HG03378 (cell line): ENCODE measurements at regions not wholly inside any gene's neighbourhood (a gene's known extent, or its start where the extent isn't known, plus 50 kb on each side); places are given as distances from the start of the nearest gene placed in this dataset.
"Not testable (repeated sequence)": the region's sequence is repeated elsewhere in the genome, so short reads cannot be mapped to it uniquely, and the experiment has no call there.

ENCODE experiments used
- ATAC-seq: cut with Tn5 transposase; IDR thresholded peaks from one replicate; pipeline ENCODE4 v1.9.1; 2021; ENCODE audit warnings: mild to moderate bottlenecking, moderate library complexity; ENCODE audit not compliant: unreplicated experiment

GRCh38 chr10:120108916-120109315 lies 216.4 kb downstream of the SEC23IP start:
- ATAC-seq: no peak

GRCh38 chr10:120109725-120110124 lies 217.2 kb downstream of the SEC23IP start:
- not testable (repeated sequence) for ATAC-seq

DNA sequence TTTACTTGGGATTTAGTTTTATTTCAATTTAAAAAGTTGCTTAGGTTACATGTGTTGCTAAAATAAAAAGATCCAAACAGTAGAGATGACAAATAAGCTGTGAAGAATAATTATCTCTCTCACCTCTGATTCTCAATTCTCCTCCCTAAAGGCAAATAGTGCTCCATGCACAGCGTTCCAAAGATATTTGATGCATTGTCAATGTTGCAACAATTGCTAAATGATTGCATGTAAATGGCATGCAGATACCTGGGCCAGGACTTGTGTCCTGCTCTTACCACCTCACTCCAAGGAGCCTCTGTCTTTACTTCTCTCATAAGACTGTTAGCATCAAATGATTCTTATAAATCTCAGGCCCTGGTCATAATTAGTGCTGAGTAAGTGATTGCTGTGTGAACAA lies 217.7 kb downstream of the SEC23IP start:
- no peak for ATAC-seq

- ATAC-seq: no peak
Observed at GRCh38 chr10:120111628-120112027, 219.1 kb downstream of the SEC23IP start.

DNA sequence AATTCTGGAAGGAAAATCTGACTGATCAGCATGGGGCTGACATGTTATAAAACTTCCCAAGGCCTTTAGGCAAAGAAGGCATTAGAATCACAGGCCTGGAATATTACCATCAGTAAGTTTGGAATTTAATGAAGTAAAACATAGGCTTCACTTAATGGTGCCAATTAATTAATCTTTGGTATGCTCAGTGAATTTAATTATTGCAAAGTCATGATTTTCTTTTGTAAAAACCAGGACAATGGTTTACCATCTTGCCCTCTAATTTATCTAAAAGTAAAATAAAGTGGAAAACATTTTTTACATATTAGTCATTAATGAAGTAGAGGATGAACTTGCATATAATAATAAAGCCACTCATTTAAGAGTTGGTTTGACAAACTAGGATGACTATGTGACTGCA lies 220.3 kb downstream of the SEC23IP start:
- ATAC-seq: no peak

- ATAC-seq: no peak
Observed at GRCh38 chr10:120115959-120116358, 223.4 kb downstream of the SEC23IP start.

- ATAC-seq: no peak
Observed at GRCh38 chr10:120121768-120122167, 229.2 kb downstream of the SEC23IP start.

DNA sequence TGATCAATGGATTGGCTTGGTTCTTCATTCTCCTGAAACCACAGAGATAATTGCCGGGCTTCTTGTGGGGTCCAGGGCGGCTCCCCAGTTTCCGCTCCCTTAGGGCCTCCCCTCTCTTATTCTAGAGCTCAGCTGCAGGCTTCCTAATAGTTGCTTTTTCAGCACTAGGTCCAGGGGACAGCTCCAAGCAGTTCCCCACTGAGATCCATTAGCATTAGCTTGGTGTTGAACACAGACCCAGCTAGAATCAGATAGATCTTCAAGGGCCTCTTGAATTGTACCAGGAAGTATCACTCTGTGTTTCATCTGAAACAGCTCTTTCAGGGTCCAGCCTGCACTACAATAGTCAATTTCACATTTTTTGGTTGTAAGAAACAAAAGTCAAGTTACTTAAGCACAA lies 238.7 kb downstream of the SEC23IP start:
- no peak for ATAC-seq

DNA sequence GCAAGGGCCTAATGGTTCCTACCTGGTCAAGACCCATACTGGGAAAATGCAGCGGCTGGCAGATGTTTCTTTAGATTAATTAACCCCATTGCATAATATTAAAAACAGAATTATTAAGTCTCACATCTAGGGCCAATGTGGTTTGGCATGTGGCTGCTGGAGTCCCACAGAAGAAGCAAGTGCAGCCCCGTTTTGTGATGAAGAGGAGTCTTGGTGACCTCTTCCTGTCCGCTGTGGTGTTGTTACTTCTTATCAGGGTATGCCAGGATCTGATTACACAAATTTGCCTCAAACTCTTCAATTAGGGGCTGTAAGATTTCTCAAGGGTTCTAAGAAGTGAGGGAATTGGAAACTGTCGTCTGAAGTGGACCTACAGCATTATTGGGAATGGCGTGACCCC lies 240.3 kb downstream of the SEC23IP start:
- ATAC-seq: no peak

DNA sequence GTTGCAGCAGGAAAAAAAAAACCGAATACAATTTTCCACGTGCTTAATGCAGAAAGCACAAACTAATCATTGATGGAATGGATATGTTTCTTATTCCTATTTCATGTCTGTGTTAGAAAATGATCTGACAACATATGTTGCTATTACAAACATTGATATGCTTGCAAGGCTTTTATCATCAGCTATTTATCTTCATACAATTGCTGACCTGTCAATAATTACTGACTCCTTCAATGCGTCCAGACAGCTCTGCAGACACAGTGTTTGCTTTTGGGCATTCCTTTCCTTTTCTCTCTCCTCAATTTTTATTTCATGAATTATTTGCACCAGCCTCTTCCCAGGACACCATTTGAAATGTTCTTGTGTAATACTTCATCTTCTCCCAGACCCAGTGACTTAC lies 246.2 kb downstream of the SEC23IP start:
- ATAC-seq: no peak

DNA sequence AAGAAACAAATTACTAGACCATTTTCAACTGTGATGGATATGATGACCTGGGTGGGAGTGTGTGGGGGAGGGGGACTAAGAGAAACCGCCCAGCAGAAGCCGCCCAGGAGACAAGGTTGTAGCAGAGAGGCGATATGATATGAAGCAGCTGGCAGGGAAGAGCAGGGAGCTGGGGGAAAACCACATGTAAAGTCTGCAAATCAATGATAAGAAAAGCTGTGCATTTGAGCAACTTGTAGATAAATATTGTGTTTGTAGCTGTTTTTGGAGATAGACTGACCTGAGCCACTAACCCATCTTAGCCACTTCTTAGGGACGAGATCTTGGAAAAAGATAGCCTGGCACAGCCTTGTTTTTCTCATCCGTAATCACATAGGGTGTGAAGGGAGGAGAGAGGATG lies 252.6 kb downstream of the SEC23IP start:
- ATAC-seq: no peak

DNA sequence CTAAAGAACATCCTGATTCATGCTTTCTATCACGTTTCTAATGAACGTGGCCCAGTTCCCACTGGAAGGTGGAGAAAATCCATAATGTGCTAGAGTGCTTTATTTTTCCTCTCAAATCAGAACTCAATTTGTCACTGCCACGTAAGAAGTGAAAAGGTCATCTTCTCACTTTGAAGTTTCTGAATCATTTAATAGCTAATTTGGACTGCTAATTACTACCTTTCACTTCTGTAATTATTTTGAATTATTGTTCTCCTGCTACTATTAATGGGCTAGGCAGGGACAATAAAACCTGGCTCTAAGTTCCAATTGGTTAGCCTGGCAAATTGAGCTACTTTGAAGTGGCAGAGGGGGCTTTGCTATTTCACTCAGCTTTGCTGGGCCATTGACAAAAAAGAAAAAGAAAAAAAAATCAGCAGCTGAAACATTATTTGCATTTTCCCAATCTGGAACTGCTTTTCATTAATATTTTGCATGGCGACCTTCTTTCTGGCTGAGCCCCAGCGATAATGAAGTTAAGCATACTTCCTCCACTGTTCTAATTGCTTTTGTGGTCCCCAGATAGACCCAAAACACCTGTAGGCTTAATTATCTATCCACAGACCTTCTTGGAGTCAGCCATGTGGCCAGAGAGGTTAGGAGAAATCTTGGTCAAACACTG lies 264.2 kb downstream of the SEC23IP start:
- ATAC-seq: no peak

DNA sequence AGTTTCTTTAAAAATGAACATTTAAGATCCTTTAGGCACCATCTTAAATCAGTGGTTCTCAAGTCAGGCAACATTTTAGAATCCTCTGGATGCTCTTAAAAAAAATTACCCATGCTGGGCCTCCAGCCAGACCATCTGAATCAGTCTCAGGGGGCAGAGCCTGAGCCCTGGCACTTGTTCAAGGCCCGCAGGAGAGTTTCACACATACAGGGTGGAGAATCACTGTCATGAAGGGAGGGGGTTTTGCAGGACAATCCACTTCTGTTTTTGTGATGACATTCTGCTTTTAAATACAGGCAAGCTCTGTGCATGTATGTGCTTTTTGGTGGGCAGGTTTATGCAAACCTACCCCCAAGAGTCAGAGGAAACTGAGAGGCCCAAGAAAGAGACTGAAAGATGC lies 268.6 kb downstream of the SEC23IP start:
- ATAC-seq: no peak

GRCh38 chr10:120162471-120162870 lies 269.9 kb downstream of the SEC23IP start:
- ATAC-seq: no peak

DNA sequence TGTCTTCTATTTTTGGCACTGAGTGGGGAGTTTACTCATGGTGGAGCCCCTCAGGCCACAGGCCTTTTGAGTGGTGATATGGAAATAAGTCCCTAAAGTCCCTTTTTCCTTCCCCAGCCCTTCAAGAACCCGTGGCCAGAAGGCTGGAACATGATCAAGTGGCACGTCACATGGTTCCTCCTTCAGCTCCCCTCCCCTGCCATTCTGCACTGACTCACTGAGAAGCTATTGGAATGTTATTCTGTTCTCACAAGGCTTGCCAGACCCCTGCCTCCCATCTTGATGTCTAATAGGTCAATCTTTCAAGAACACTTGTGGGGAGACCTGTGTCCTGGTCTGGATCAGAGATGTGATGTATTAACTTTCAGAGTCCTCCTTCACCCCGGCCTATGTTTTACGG lies 279.8 kb downstream of the SEC23IP start:
- no peak for ATAC-seq

GRCh38 chr10:120174491-120174890 lies 282.0 kb downstream of the SEC23IP start:
- ATAC-seq: no peak

DNA sequence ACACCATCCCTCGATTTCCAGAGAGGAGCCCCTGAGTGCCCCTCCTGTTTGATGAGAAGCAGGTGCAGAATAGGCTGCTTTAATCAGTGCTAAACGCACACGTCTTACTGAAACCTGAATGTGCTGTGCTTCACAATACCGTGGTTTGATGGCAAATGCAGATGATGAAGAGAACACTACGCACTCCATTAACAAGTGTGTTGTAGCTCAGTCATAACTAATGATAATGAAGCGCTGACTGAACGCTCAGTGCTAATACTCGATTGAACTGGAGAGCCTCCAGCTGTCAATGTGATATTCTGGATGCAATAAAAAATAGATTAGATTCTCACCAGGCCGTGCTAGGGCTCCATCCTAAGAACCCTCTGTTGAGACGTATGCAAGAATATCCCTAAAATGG lies 279.7 kb upstream of the PLPP4 start:
- ATAC-seq: no peak

- no peak for ATAC-seq
Observed at GRCh38 chr10:120180160-120180559, 276.9 kb upstream of the PLPP4 start.

- no peak for ATAC-seq
Observed at GRCh38 chr10:120181154-120181553, 275.9 kb upstream of the PLPP4 start.

- no peak for ATAC-seq
Observed at GRCh38 chr10:120182431-120182830, 274.6 kb upstream of the PLPP4 start.

DNA sequence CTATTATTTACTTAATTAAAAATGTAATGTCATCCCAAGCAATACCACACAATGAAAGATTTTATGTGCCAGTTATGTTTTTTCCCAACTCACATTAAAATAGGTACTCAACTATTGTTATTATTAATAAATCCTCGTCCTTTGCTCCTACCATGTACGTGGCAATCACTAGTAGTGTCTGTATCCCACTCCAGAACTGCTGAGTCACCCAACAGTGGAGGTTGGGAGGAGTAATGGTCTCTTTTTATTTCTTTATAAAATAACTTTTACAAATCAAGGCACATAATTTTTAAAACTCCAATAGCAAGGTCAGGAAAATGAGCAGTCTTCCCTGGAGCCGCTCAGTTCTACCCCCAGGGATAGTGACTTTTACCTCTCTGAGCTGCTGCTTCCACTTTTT lies 273.5 kb upstream of the PLPP4 start:
- ATAC-seq: no peak

DNA sequence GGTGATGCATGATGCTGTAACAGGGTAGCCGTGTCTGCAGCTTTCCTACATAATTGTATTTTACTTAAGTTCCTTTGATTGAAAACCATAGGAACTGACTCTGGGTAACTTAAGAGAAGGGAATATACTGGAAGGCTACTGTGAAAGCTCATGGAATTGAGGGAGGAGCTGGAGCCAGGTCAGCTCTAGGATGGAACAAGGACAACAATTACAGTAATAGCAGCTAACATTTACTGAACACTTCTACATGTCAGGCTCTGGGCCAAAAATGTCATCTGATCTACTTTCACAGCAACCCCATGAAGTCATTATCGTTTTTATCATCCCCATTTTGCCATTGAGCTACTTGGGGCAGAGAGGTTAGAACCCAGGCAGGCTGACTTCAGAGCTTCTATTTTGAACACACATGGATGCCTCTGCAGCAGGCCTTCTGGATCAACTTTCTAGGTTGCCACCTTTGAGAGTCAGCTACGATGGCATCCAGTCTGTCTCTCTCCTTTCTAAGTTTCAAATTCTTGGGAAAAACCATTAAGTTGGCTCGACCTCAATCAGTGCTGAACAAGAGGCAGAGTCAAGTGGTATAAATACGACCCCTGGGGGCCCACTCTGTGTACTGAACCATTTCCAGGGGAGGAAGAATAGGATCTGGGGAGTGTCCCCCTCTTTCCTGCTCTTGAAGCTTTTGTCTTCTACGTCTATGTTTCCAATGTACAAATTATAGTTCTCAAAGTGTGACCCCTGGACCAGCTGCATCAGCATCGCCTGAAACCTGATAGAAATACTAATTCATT lies 272.3 kb upstream of the PLPP4 start:
- no peak for ATAC-seq

DNA sequence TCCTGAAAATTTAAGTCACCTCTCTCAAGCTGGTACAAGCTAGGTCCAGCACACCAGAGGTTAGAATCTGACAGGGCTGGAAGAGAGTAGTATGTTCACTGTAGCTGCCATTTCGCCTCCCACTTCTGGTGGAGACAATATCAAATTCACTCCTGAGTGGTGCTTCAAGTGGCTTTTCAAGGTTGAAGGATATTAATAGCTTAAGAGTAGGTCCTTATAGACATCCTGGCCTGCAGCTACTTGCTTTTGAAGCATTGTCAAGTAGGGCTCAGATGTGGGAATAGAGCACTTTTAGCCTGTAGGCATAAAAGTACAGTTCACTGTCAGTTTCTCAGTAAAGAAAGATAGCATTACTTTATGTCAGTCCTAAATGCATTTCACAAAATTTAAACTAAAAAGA lies 270.5 kb upstream of the PLPP4 start:
- no peak for ATAC-seq
